ENCODE measurements at regions not wholly inside any gene's neighbourhood (a gene's known extent, or its start where the extent isn't known, plus 50 kb on each side); places are given as distances from the start of the nearest gene placed in this dataset.
"Not testable (repeated sequence)": the region's sequence is repeated elsewhere in the genome, so short reads cannot be mapped to it uniquely, and the experiment has no call there.

GRCh38 chr12:68539615-68539952 lies 71.1 kb upstream of the RAP1B start:
- Mint-ChIP-seq H3K4me3 (peak overlapping the region in 1 of 8 donors; percentile 59), H3K9me3 (peaks cover 0 to 26% (median 12%) of the 10 kb centered on the region in 7 donors), H3K27me3 (no peaks in the 10 kb centered on the region), H3K4me1 (peaks cover 0 to 20% (median 0%) of the 10 kb centered on the region in 3 donors), H3K36me3 (peaks cover 7 to 13% of the 10 kb centered on the region in 2 donors), H3K27ac (peak overlapping the region in 2 of 6 donors; percentile 24 to 89)
- DNase-seq, result no peak
- no peak for ATAC-seq (ENCODE audit: low read depth in 2 of 2)

DNA sequence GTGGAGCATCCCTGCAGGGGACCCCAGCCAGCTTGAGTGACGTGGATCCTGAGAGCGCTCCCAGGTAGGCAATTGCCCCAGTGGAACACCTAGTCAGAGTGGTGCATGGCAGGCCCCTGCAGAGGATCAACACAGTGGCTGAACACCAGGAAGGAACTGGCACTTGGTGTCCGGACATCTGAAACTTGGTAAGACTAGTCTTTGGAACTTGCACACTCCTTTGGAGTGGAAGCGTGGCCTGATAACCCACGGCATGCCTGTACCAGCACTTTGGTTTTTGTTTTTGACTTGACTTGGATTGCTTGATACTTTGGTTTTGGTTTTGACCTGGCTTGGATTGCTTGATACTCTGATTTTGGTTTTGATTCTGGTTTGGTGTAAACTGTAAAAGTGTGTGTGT lies 69.9 kb upstream of the RAP1B start:
- peak overlapping the region in 1 of 6 donors; percentile 9 for H3K27ac Mint-ChIP-seq

DNA sequence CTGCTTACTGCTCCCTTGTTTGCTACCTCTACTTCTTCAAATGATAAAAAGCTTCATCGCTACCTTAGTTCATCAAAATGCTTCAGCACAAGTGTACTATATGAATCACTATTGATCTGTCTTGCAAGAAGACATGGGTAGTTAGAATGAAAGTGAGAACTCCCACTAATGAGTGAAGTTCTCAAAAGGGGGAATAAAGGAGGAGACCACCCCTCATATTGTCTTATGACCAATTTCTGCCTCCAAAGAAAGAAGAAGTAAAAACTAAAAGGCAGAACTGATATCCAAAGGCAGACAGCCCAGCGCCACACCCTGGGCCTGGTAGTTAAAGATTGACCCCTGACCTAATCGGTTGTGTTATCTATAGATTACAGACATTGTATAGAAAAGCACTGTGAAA lies 63.4 kb upstream of the RAP1B start:
- peak overlapping the region in 1 of 6 donors; percentile 11 for H3K27ac Mint-ChIP-seq
- H3K9me3 Mint-ChIP-seq, result peaks cover 13 to 69% (median 43%) of the 10 kb centered on the region in 7 donors
- ATAC-seq (ENCODE audit: low read depth in 2 of 2); H3K4me1 Mint-ChIP-seq; DNase-seq; H3K4me3 Mint-ChIP-seq: not testable (repeated sequence)
- H3K36me3 Mint-ChIP-seq, result peaks cover 0 to 29% of the 10 kb centered on the region in 2 donors
- peaks cover 5 to 26% (median 7%) of the 10 kb centered on the region in 3 donors for H3K27me3 Mint-ChIP-seq

More for the DNA sequence above, 69.9 kb upstream of the RAP1B start:
- not testable (repeated sequence) for ATAC-seq (ENCODE audit: low read depth in 2 of 2); DNase-seq; H3K27me3 Mint-ChIP-seq
- Mint-ChIP-seq H3K4me3 (peak overlapping the region in 1 of 8 donors; percentile 4), H3K9me3 (peaks cover 4 to 37% (median 15%) of the 10 kb centered on the region in 7 donors), H3K4me1 (peaks cover 0 to 20% (median 0%) of the 10 kb centered on the region in 3 donors), H3K36me3 (peaks cover 7 to 13% of the 10 kb centered on the region in 2 donors)

DNA sequence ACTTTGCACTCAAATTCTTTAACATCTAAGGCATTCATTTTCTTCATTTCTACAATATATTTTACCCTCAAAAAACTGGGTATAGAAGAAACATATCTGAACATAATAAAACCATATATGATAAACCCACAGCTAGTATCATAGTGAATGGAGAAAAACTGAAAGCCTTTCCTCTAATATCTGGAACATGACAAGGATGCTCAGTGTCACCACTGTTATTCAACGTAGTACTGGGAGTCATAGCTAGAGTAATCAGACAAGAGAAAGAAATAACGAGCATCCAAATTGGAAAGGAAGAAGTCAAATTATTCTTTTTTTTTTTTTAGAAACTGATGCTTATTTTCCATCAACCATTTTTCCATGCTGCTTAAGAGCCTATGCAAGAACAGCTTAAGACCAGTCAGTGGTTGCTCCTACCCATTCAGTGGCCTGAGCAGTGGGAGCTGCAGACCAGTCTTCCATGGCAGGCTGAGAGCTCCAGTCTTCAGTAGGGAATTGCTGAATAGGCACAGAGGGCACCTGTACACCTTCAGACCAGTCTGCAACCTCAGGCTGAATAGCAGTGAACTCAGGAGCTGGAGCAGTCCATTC lies 58.0 kb upstream of the RAP1B start:
- H3K4me1 Mint-ChIP-seq; DNase-seq; ATAC-seq (ENCODE audit: low read depth in 2 of 2); H3K27ac Mint-ChIP-seq; H3K4me3 Mint-ChIP-seq: not testable (repeated sequence)
- peaks cover 5 to 26% (median 7%) of the 10 kb centered on the region in 3 donors for H3K27me3 Mint-ChIP-seq
- H3K36me3 Mint-ChIP-seq, result peaks cover 0 to 19% of the 10 kb centered on the region in 2 donors
- H3K9me3 Mint-ChIP-seq, result peaks cover 13 to 29% (median 23%) of the 10 kb centered on the region in 7 donors

GRCh38 chr12:68557011-68557730 lies 53.5 kb upstream of the RAP1B start:
- no peak for ATAC-seq (ENCODE audit: low read depth in 2 of 2)
- peaks cover 0 to 3% (median 0%) of the 10 kb centered on the region in 3 donors for H3K4me1 Mint-ChIP-seq
- no peaks in the 10 kb centered on the region for H3K36me3 Mint-ChIP-seq
- H3K9me3 Mint-ChIP-seq, result no peaks in the 10 kb centered on the region
- peak overlapping the region in 2 of 6 donors; percentile 14 to 53 for H3K27ac Mint-ChIP-seq
- no peak overlapping the region for H3K4me3 Mint-ChIP-seq
- no peak for DNase-seq
- peaks cover 0 to 2% (median 0%) of the 10 kb centered on the region in 3 donors for H3K27me3 Mint-ChIP-seq

- DNase-seq (no peak), ATAC-seq (ENCODE audit: low read depth in 2 of 2) (no peak)
- no peaks in the 10 kb centered on the region for H3K27me3 Mint-ChIP-seq
- H3K36me3 Mint-ChIP-seq, result no peaks in the 10 kb centered on the region
- H3K27ac Mint-ChIP-seq, result peak overlapping the region in 2 of 6 donors; percentile 26 to 39
- no peak overlapping the region for H3K4me3 Mint-ChIP-seq
- H3K4me1 Mint-ChIP-seq, result peaks cover 0 to 8% (median 7%) of the 10 kb centered on the region in 3 donors
- H3K9me3 Mint-ChIP-seq, result no peaks in the 10 kb centered on the region
These were observed 51.5 kb upstream of the RAP1B start for GRCh38 chr12:68559246-68559645.

- Mint-ChIP-seq H3K4me1 (peaks cover 0 to 10% (median 9%) of the 10 kb centered on the region in 3 donors), H3K27ac (no peak overlapping the region), H3K36me3 (no peaks in the 10 kb centered on the region), H3K4me3 (no peak overlapping the region), H3K9me3 (no peaks in the 10 kb centered on the region), H3K27me3 (no peaks in the 10 kb centered on the region)
- DNase-seq (no peak), ATAC-seq (ENCODE audit: low read depth in 2 of 2) (no peak)
These were observed 50.5 kb upstream of the RAP1B start for GRCh38 chr12:68559984-68560850.

DNA sequence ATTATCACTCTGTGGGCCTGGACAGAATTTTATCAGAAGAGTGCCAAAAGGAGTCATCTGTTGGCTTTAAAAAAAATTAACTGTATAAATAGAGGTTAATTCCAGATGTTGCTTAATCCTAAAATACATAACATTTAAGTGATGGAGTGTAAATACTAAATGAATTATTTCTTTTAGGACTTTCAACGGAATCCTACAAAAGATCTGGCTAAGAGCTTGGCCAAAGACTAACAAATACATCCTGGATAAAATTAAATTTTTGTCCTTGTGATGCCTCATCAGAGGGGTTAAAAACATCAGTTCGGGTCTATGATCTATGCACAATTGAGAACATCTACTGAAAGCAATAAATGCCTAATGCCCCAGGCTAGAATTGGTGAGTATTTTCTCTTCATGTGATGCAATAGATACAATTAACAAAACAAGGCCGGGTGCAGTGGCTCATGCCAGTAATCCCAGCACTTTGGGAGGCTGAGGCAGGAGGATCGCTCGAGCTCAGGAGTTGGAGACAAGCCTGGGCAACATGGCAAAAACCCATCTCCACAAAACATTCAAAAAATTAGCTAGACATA lies 49.8 kb upstream of the RAP1B start:
- H3K4me3 Mint-ChIP-seq, result no peak overlapping the region
- H3K27me3 Mint-ChIP-seq, result no peaks in the 10 kb centered on the region
- H3K9me3 Mint-ChIP-seq, result no peaks in the 10 kb centered on the region
- ATAC-seq (ENCODE audit: low read depth in 2 of 2) (no peak), DNase-seq (no peak)
- H3K4me1 Mint-ChIP-seq, result peaks cover 0 to 10% (median 9%) of the 10 kb centered on the region in 3 donors
- no peaks in the 10 kb centered on the region for H3K36me3 Mint-ChIP-seq
- H3K27ac Mint-ChIP-seq, result peak overlapping the region in 1 of 6 donors; percentile 53
